ENCODE measurements at regions not wholly inside any gene's neighbourhood (a gene's known extent, or its start where the extent isn't known, plus 50 kb on each side); places are given as distances from the start of the nearest gene placed in this dataset.

DNA sequence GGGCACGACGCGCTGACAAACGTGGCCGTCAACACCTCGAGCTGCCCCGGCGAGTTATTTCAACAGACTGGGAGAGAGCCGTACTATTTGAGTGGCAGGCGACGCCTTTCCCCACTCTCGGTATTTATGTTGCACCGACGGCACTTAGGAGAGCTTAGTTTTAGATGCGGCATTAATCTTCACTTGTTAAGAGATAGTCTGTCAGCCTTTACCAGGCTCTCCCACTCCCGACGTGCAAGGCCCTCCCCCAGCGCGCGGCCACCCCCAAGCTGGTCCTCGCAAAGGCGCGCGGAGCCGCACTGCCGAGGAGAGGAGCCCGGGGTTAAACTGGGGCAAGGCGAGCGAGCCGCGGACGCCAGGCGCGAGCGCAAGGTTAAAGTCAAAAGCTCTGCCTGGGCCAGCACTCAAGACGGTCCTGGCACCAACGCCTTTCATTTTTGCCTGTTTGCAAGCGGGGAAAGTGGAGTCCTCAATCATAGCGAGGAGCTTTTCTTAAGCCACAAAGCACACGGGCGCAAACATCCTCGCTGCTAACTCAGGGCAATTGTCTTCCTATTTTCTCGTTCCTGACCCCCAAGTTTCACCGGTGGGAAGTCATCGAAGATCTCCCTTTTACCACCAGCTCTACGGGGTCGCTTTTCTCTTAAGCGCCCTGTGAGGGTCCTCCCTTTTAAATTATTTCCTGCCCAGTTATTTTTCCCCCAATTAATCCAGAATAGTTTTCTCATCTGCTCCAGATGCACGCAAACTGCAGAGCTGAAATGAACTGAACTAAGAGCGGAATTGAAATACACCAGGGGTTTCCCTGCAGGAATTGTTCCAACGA, 86.6 kb downstream of the NR2F2 start:
- no peak overlapping the region for H3K27ac Mint-ChIP-seq (ENCODE audit: unreplicated experiment)
- peaks cover 33% of the 10 kb centered on the region for H3K27me3 Mint-ChIP-seq (ENCODE audit: unreplicated experiment)
- no peaks in the 10 kb centered on the region for H3K36me3 Mint-ChIP-seq (ENCODE audit: unreplicated experiment)
- TF ChIP-seq, protein P1, sequence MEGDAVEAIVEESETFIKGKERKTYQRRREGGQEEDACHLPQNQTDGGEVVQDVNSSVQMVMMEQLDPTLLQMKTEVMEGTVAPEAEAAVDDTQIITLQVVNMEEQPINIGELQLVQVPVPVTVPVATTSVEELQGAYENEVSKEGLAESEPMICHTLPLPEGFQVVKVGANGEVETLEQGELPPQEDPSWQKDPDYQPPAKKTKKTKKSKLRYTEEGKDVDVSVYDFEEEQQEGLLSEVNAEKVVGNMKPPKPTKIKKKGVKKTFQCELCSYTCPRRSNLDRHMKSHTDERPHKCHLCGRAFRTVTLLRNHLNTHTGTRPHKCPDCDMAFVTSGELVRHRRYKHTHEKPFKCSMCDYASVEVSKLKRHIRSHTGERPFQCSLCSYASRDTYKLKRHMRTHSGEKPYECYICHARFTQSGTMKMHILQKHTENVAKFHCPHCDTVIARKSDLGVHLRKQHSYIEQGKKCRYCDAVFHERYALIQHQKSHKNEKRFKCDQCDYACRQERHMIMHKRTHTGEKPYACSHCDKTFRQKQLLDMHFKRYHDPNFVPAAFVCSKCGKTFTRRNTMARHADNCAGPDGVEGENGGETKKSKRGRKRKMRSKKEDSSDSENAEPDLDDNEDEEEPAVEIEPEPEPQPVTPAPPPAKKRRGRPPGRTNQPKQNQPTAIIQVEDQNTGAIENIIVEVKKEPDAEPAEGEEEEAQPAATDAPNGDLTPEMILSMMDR (IDR thresholded peaks at IDR 0.05; ENCODE audit: partially characterized antibody, unreplicated experiment): no peak
- DNase-seq: no peak
- peaks cover 5% of the 10 kb centered on the region for H3K9me3 Mint-ChIP-seq (ENCODE audit: unreplicated experiment)
- H3K4me1 Mint-ChIP-seq (ENCODE audit: low read depth, unreplicated experiment): no peaks in the 10 kb centered on the region
- H3K4me3 Mint-ChIP-seq (ENCODE audit: unreplicated experiment): peak overlapping the region; percentile 35

DNA sequence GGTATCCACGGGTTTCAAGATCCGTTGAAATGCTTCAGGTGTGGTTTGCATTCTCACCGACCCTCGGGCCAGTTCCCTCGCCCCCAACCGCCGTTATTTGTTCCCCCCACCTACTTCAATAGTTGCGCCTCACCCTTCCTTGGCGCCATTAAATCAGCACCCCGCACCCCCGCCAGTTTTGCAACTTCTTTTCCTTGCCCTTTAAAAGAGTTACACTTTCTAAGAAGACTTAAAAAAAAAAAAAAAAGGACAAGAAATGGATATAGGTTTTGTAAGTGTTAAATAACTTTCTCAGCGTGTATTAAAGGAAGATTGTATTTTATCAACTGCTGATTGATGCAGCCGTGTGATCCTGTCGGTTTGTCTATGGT, 87.2 kb downstream of the NR2F2 start:
- H3K4me1 Mint-ChIP-seq (ENCODE audit: low read depth, unreplicated experiment): no peaks in the 10 kb centered on the region
- H3K27me3 Mint-ChIP-seq (ENCODE audit: unreplicated experiment): peaks cover 30% of the 10 kb centered on the region
- H3K27ac Mint-ChIP-seq (ENCODE audit: unreplicated experiment): no peak overlapping the region
- no peak for DNase-seq
- TF ChIP-seq, protein P1 (IDR thresholded peaks at IDR 0.05; ENCODE audit: partially characterized antibody, unreplicated experiment): no peak
- no peaks in the 10 kb centered on the region for H3K36me3 Mint-ChIP-seq (ENCODE audit: unreplicated experiment)
- peaks cover 4% of the 10 kb centered on the region for H3K9me3 Mint-ChIP-seq (ENCODE audit: unreplicated experiment)
- H3K4me3 Mint-ChIP-seq (ENCODE audit: unreplicated experiment): no peak overlapping the region

DNA sequence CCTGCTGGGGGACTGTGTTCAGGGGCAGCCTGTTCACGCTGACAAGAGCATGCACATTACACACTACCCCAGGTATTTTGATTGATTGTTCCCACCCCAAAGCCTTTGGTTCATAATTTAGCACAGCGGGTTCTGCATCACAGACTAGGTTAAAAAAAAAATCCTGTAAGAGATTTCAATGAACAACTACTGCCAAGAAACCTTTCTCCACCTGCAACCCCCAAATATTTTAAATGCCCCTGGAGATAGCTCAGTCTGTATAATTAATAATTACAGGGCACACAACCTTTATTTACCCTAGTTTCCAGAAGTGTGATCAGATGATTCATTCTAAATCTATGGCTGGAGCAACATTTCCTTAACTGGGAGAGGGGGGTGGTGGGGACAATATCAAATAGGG, 87.6 kb downstream of the NR2F2 start:
- DNase-seq: no peak
- H3K27me3 Mint-ChIP-seq (ENCODE audit: unreplicated experiment): peaks cover 29% of the 10 kb centered on the region
- no peak overlapping the region for H3K27ac Mint-ChIP-seq (ENCODE audit: unreplicated experiment)
- no peaks in the 10 kb centered on the region for H3K4me1 Mint-ChIP-seq (ENCODE audit: low read depth, unreplicated experiment)
- H3K9me3 Mint-ChIP-seq (ENCODE audit: unreplicated experiment): peaks cover 4% of the 10 kb centered on the region
- H3K4me3 Mint-ChIP-seq (ENCODE audit: unreplicated experiment): no peak overlapping the region
- TF ChIP-seq, protein P1 (IDR thresholded peaks at IDR 0.05; ENCODE audit: partially characterized antibody, unreplicated experiment): no peak
- H3K36me3 Mint-ChIP-seq (ENCODE audit: unreplicated experiment): no peaks in the 10 kb centered on the region

DNA sequence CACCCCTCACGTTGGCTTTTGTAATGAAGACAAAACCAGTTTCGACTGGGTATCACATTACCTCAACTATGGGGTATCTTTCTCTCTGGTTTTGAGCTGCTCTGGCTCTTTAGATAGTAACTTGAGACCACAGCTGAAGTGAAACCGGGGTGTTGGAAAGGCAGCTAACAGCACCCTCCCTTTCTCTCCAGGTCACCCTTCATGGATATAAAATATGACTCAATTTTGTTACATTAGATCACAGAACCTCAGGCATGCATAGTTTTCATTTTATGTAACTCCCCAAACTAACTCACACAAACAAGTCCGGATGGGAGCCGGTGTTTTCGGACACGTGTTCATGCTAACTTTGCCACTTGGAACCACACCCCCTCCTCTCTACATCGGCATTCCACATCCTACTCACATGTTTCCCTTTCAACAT, 90.7 kb downstream of the NR2F2 start:
- Mint-ChIP-seq H3K27ac (ENCODE audit: unreplicated experiment) (no peak overlapping the region), H3K4me3 (ENCODE audit: unreplicated experiment) (no peak overlapping the region)
- DNase-seq: no peak

DNA sequence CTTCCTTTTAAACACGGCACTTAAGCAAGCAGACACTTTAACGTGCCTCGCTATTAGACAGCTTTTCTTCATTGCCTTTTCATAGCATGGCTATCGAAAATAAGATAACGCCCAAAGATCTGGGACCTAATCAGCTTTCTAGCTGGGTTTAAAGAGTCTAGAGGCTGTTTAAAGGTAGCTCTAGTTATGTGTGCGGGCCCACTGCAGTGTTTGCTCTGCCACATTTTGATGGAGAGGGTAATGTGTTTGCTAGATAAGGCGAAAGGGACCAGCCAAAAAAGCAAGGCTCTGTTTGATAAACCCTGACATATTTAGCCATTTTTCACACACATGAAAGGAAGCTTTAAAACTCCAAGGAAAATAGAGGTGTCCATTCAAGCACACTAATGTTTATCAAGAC, 91.6 kb downstream of the NR2F2 start:
- Mint-ChIP-seq H3K36me3 (ENCODE audit: unreplicated experiment) (no peaks in the 10 kb centered on the region), H3K4me3 (ENCODE audit: unreplicated experiment) (no peak overlapping the region), H3K4me1 (ENCODE audit: low read depth, unreplicated experiment) (no peaks in the 10 kb centered on the region), H3K9me3 (ENCODE audit: unreplicated experiment) (peaks cover 6% of the 10 kb centered on the region), H3K27me3 (ENCODE audit: unreplicated experiment) (peaks cover 16% of the 10 kb centered on the region), H3K27ac (ENCODE audit: unreplicated experiment) (no peak overlapping the region)
- TF ChIP-seq, protein P1 (IDR thresholded peaks at IDR 0.05; ENCODE audit: partially characterized antibody, unreplicated experiment): no peak
- no peak for DNase-seq

More for the DNA sequence above, 90.7 kb downstream of the NR2F2 start:
- Mint-ChIP-seq H3K36me3 (ENCODE audit: unreplicated experiment) (no peaks in the 10 kb centered on the region), H3K4me1 (ENCODE audit: low read depth, unreplicated experiment) (no peaks in the 10 kb centered on the region), H3K9me3 (ENCODE audit: unreplicated experiment) (peaks cover 6% of the 10 kb centered on the region), H3K27me3 (ENCODE audit: unreplicated experiment) (peaks cover 16% of the 10 kb centered on the region)
- TF ChIP-seq, protein P1 (IDR thresholded peaks at IDR 0.05; ENCODE audit: partially characterized antibody, unreplicated experiment): no peak

Measured in glutamatergic neuron (in vitro differentiated cells).